Mesenchymal stem cell (in vitro differentiated cells and primary cell): ENCODE measurements at regions not wholly inside any gene's neighbourhood (a gene's known extent, or its start where the extent isn't known, plus 50 kb on each side); places are given as distances from the start of the nearest gene placed in this dataset.

Source experiments
- DNase-seq: peaks from one replicate; pipeline ENCODE4 v3.0.0-alpha.2; 2013
- H2AFZ ChIP-seq: one replicate; pipeline ENCODE4 v1.6.1; 2013; ENCODE audit warnings: low read depth, mild to moderate bottlenecking, control low read depth, inconsistent platforms, low read length, moderate library complexity
- H2AK5ac ChIP-seq: 2 replicates; pipeline ENCODE4 v1.6.1; 2013; ENCODE audit warnings: low read length, moderate library complexity, mild to moderate bottlenecking, inconsistent platforms; ENCODE audit not compliant: severe bottlenecking
- H2BK120ac ChIP-seq: one replicate; pipeline ENCODE4 v1.6.1; 2013; ENCODE audit warnings: low read depth, mild to moderate bottlenecking, inconsistent platforms, low read length, moderate library complexity
- H2BK12ac ChIP-seq, 2 experiments: one replicate each; pipeline ENCODE4 v1.6.1; 2013; ENCODE audit warnings: inconsistent platforms in 2 of 2, low read length in 2 of 2, mild to moderate bottlenecking in 2 of 2, moderate library complexity in 2 of 2, control low read depth in 1 of 2
- H2BK15ac ChIP-seq: one replicate; pipeline ENCODE4 v1.6.1; 2013; ENCODE audit warnings: mild to moderate bottlenecking, low read depth, inconsistent platforms; ENCODE audit not compliant: poor library complexity, severe bottlenecking
- H2BK5ac ChIP-seq: 2 replicates; pipeline ENCODE4 v1.6.1; 2013; ENCODE audit warnings: low read depth, mild to moderate bottlenecking, low read length, control low read depth, inconsistent platforms; ENCODE audit not compliant: poor library complexity, severe bottlenecking
- H3K14ac ChIP-seq, 2 experiments: one replicate each; pipeline ENCODE4 v1.6.1; 2013; ENCODE audit warnings: inconsistent platforms in 2 of 2, low read length in 2 of 2, control low read depth in 1 of 2, mild to moderate bottlenecking in 1 of 2, moderate library complexity in 1 of 2
- H3K18ac ChIP-seq, 2 experiments: one replicate each; pipeline ENCODE4 v1.6.1; 2013; ENCODE audit warnings: inconsistent platforms in 2 of 2, low read length in 2 of 2, control low read depth in 1 of 2, low read depth in 1 of 2, mild to moderate bottlenecking in 1 of 2
- H3K23ac ChIP-seq, 2 experiments: one replicate each; pipeline ENCODE4 v1.6.1; 2013; ENCODE audit warnings: inconsistent platforms in 2 of 2, low read length in 2 of 2, mild to moderate bottlenecking in 2 of 2, moderate library complexity in 2 of 2, control low read depth in 1 of 2
- H3K27ac ChIP-seq: 2 replicates; pipeline ENCODE4 v1.5.1; 2013; ENCODE audit warnings: mild to moderate bottlenecking, moderate library complexity, low read length, control low read depth, inconsistent platforms; ENCODE audit not compliant: poor library complexity, severe bottlenecking
- H3K27me3 ChIP-seq, 2 experiments: 2 replicates each; pipeline versions ENCODE4 v1.6.1 to v1.7.0; 2013; ENCODE audit warnings: low read length in 2 of 2, mild to moderate bottlenecking in 2 of 2, moderate library complexity in 2 of 2, control low read depth in 1 of 2, inconsistent platforms in 1 of 2; ENCODE audit not compliant: control insufficient read depth in 1 of 2, insufficient read depth in 1 of 2
- H3K36me3 ChIP-seq, 2 experiments: 2 replicates each; pipeline versions ENCODE4 v1.6.1 to v1.7.0; 2013; ENCODE audit warnings: low read length in 2 of 2, control low read depth in 1 of 2, inconsistent platforms in 1 of 2, low read depth in 1 of 2, mild to moderate bottlenecking in 1 of 2; ENCODE audit not compliant: insufficient read depth in 2 of 2, control insufficient read depth in 1 of 2
- H3K4ac ChIP-seq, 2 experiments: one replicate each; pipeline ENCODE4 v1.6.1; 2013; ENCODE audit warnings: inconsistent platforms in 2 of 2, low read length in 2 of 2, mild to moderate bottlenecking in 2 of 2, moderate library complexity in 2 of 2, control low read depth in 1 of 2, low read depth in 1 of 2
- H3K4me1 ChIP-seq: 2 replicates; pipeline ENCODE4 v1.6.1; 2013; ENCODE audit warnings: low read depth, low read length, control low read depth; ENCODE audit not compliant: control insufficient read depth, insufficient read depth
- H3K4me2 ChIP-seq: 2 replicates; pipeline ENCODE4 v1.6.1; 2013; ENCODE audit warnings: low read length, mild to moderate bottlenecking, inconsistent platforms; ENCODE audit not compliant: poor library complexity, severe bottlenecking
- H3K4me3 ChIP-seq, 2 experiments: 2 replicates each; pipeline versions ENCODE4 v1.5.1 to v1.7.0; 2013; ENCODE audit warnings: low read length in 2 of 2, mild to moderate bottlenecking in 2 of 2, control low read depth in 1 of 2, low read depth in 1 of 2; ENCODE audit not compliant: insufficient read depth in 1 of 2
- H3K79me1 ChIP-seq: replicated peaks from 2 replicates; pipeline ENCODE4 v1.6.1; 2013; ENCODE audit warnings: mild to moderate bottlenecking, control low read depth, low read length, inconsistent platforms; ENCODE audit not compliant: poor library complexity, severe bottlenecking
- H3K9ac ChIP-seq: 2 replicates; pipeline ENCODE4 v1.7.0; 2013; ENCODE audit warnings: mild to moderate bottlenecking, low read length, moderate library complexity
- H3K9me3 ChIP-seq: 2 replicates; pipeline ENCODE4 v1.7.0; 2013; ENCODE audit warnings: mild to moderate bottlenecking, low read length; ENCODE audit not compliant: control insufficient read depth
- H4K8ac ChIP-seq: one replicate; pipeline ENCODE4 v1.6.1; 2013; ENCODE audit warnings: inconsistent platforms, mild to moderate bottlenecking, low read length, moderate library complexity
- H4K91ac ChIP-seq: one replicate; pipeline ENCODE4 v1.6.1; 2013; ENCODE audit warnings: mild to moderate bottlenecking, low read length, inconsistent platforms
- WGBS: methylation state at CpG from one replicate; pipeline ENCODE4 v1.1.7; 2013; ENCODE audit warnings: mixed read lengths; 5-methylcytosine and 5-hydroxymethylcytosine counted together

GRCh38 chr19:32222556-32222955 is 122.9 kb upstream of the ZNF507 start:
- no peak overlapping the region for H3K23ac ChIP-seq
- no peak overlapping the region for H2AK5ac ChIP-seq
- no peak overlapping the region for H3K9ac ChIP-seq
- no peak overlapping the region for H3K18ac ChIP-seq
- H2BK12ac ChIP-seq = no peak overlapping the region
- no peak overlapping the region for H2BK120ac ChIP-seq
- no peaks in the 10 kb centered on the region for H3K9me3 ChIP-seq
- H3K4me1 ChIP-seq = peaks cover 6% of the 10 kb centered on the region
- no peak overlapping the region for H4K91ac ChIP-seq
- H3K4ac ChIP-seq = no peak overlapping the region
- no peaks in the 10 kb centered on the region for H3K36me3 ChIP-seq
- DNase-seq = no peak
- no peak overlapping the region for H3K4me3 ChIP-seq
- no peak overlapping the region for H3K27ac ChIP-seq
- no peak overlapping the region for H4K8ac ChIP-seq
- H2BK5ac ChIP-seq = no peak overlapping the region
- peaks cover 19 to 58% of the 10 kb centered on the region in 2 experiments for H3K27me3 ChIP-seq
- no peak overlapping the region for H2BK15ac ChIP-seq
- 63% methylated on average over 4 of the region's 4 CpGs for WGBS
- no peaks in the 10 kb centered on the region for H3K79me1 ChIP-seq
- no peak overlapping the region for H3K4me2 ChIP-seq
- H3K14ac ChIP-seq = no peak overlapping the region
- H2AFZ ChIP-seq = no peak overlapping the region

GRCh38 chr19:32223106-32223505 is 122.3 kb upstream of the ZNF507 start:
- H4K91ac ChIP-seq = no peak overlapping the region
- peaks cover 6% of the 10 kb centered on the region for H3K4me1 ChIP-seq
- H3K4me2 ChIP-seq = no peak overlapping the region
- no peak overlapping the region for H2BK15ac ChIP-seq
- H3K9ac ChIP-seq = no peak overlapping the region
- no peak overlapping the region for H3K4me3 ChIP-seq
- H3K27me3 ChIP-seq = peaks cover 19 to 63% of the 10 kb centered on the region in 2 experiments
- H2BK5ac ChIP-seq = no peak overlapping the region
- H2BK12ac ChIP-seq = no peak overlapping the region
- H2AK5ac ChIP-seq = no peak overlapping the region
- no peak for DNase-seq
- no peak overlapping the region for H4K8ac ChIP-seq
- H2BK120ac ChIP-seq = no peak overlapping the region
- no peaks in the 10 kb centered on the region for H3K79me1 ChIP-seq
- H3K14ac ChIP-seq = no peak overlapping the region
- H2AFZ ChIP-seq = no peak overlapping the region
- H3K23ac ChIP-seq = no peak overlapping the region
- no peaks in the 10 kb centered on the region for H3K9me3 ChIP-seq
- no peak overlapping the region for H3K27ac ChIP-seq
- no peak overlapping the region for H3K4ac ChIP-seq
- 100% methylated on average over 1 of the region's 1 CpG for WGBS
- H3K36me3 ChIP-seq = no peaks in the 10 kb centered on the region
- H3K18ac ChIP-seq = no peak overlapping the region

- H3K23ac ChIP-seq = no peak overlapping the region
- H2BK5ac ChIP-seq = no peak overlapping the region
- peak overlapping the region; percentile 38 for H3K9ac ChIP-seq
- peaks cover 19 to 66% of the 10 kb centered on the region in 2 experiments for H3K27me3 ChIP-seq
- H2BK12ac ChIP-seq = peak overlapping the region in 1 of 2 experiments; percentile 63
- WGBS = 31% methylated on average over 29 of the region's 29 CpGs
- H2AK5ac ChIP-seq = no peak overlapping the region
- no peak overlapping the region for H3K4ac ChIP-seq
- peak; percentile 0 for DNase-seq
- no peaks in the 10 kb centered on the region for H3K9me3 ChIP-seq
- H3K4me1 ChIP-seq = peaks cover 6% of the 10 kb centered on the region
- no peak overlapping the region for H4K91ac ChIP-seq
- H2BK120ac ChIP-seq = no peak overlapping the region
- H3K79me1 ChIP-seq = no peaks in the 10 kb centered on the region
- H3K18ac ChIP-seq = peak overlapping the region in 1 of 2 experiments; percentile 43
- H2BK15ac ChIP-seq = no peak overlapping the region
- peak overlapping the region in 1 of 2 experiments; percentile 35 for H3K4me3 ChIP-seq
- no peak overlapping the region for H3K27ac ChIP-seq
- H3K4me2 ChIP-seq = no peak overlapping the region
- H4K8ac ChIP-seq = no peak overlapping the region
- no peaks in the 10 kb centered on the region for H3K36me3 ChIP-seq
- H3K14ac ChIP-seq = no peak overlapping the region
- no peak overlapping the region for H2AFZ ChIP-seq
Measured at GRCh38 chr19:32223595-32224370, 121.6 kb upstream of the ZNF507 start.

- Histone ChIP-seq H2AFZ (no peak overlapping the region), H3K36me3 (no peaks in the 10 kb centered on the region), H3K18ac (no peak overlapping the region), H3K4me1 (peaks cover 6% of the 10 kb centered on the region), H3K27me3 (peaks cover 19 to 66% of the 10 kb centered on the region in 2 experiments), H2AK5ac (no peak overlapping the region), H2BK15ac (no peak overlapping the region), H3K4ac (no peak overlapping the region), H3K23ac (no peak overlapping the region), H4K8ac (no peak overlapping the region), H3K9ac (peak overlapping the region; percentile 38), H3K27ac (no peak overlapping the region), H3K14ac (no peak overlapping the region), H3K4me3 (peak overlapping the region; percentile 35 to 49), H4K91ac (no peak overlapping the region), H3K9me3 (no peaks in the 10 kb centered on the region), H3K79me1 (no peaks in the 10 kb centered on the region), H2BK5ac (no peak overlapping the region), H3K4me2 (peak overlapping the region; percentile 74), H2BK120ac (no peak overlapping the region), H2BK12ac (no peak overlapping the region)
- peak; percentile 35 for DNase-seq
- 5% methylated on average over 44 of the region's 51 CpGs for WGBS
Measured at GRCh38 chr19:32224371-32225244, 120.8 kb upstream of the ZNF507 start.
